Activated CD8-positive, alpha-beta memory T cell treated with anti-CD3 and anti-CD28 coated beads for 36 hours (primary cell): ENCODE measurements at regions not wholly inside any gene's neighbourhood (a gene's known extent, or its start where the extent isn't known, plus 50 kb on each side); places are given as distances from the start of the nearest gene placed in this dataset.

Experiments
- CTCF ChIA-PET: fragments of 350-600 bp; sonication (Branson Sonifier 250); formaldehyde crosslinking; loops from one replicate; lab custom pipeline; 2021; ENCODE audit warnings: antibody characterized with exemption; lab: Charles Lee
- POLR2A ChIA-PET: fragments of 350-600 bp; sonication (Branson Sonifier 250); formaldehyde crosslinking; loops from one replicate; lab custom pipeline; 2021; ENCODE audit warnings: antibody characterized with exemption; lab: Charles Lee

GRCh38 chr3:168459226-168459784 lies 363.6 kb upstream of the GOLIM4 start:
- CTCF ChIA-PET: no interaction called here

DNA sequence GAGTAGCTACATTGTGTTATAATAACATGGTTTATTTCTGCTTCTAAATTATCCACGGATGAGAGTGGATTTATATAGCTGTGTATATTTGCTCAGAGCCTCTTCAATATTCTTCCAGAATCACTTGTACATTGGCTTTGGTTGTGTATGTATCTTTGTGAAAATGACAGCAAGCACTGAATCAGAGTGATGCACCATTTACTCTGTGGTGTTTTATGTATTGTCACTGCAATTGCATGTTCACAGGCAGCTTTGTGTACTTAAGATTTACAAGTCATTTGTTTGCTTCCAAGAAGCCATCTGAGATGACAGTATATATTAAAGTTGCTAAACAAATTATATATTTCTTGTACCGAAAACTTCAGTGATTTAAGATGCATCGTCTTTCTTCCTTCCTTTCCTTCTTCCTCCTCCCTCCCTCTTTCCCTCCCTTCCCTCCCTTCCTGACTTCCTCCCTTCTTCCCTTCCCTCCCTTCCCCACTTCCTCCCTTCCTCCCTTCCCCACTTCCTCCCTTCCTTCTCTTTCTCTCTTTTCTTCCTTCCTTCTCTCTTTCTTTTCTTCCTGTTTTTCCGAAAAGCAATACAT lies 362.3 kb upstream of the GOLIM4 start:
- ChIA-PET CTCF (no interaction called here), POLR2A (no interaction called here)

More at GRCh38 chr3:168459226-168459784, 363.6 kb upstream of the GOLIM4 start:
- POLR2A ChIA-PET: no interaction called here

DNA sequence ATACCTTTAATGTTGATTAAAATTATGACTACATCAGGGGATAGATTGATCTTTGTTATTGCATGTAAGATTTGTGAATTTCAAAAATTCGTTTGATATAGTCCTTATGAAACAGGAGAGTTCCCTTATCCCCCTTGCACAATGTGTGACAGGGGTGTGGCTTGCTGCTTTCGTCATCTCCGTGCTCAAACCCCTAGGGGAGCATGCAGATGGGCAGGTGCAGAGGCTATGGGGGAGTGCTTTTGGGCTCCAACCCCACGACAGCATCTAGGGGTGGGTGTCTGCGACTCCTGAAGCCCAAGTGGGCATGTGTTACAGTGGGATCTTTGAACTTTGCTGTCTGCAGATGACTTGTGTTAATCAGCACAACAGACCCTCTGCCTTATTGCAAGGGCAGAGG lies 360.1 kb upstream of the GOLIM4 start:
- ChIA-PET POLR2A (no interaction called here), CTCF (no interaction called here)

DNA sequence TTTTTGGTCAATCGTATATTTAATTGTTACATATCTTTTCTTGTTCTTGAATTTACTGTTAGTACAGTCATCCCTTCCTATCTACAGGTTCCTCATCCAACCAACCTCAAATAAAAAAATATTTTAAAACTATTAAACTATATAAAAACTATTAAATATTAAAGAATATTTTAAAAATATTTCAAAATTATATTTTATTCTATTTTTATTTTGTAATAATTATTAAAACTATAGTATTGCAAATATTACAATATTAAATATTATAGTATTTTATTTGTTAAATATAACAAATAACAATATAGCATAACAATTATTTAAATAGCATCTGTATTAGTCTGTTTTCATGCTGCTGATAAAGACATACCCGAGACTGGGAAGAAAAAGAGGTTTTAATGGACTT lies 357.9 kb upstream of the GOLIM4 start:
- ChIA-PET POLR2A (no interaction called here), CTCF (no interaction called here)

GRCh38 chr3:168443965-168444364 lies 348.2 kb upstream of the GOLIM4 start:
- CTCF ChIA-PET: no interaction called here
- POLR2A ChIA-PET: no interaction called here

DNA sequence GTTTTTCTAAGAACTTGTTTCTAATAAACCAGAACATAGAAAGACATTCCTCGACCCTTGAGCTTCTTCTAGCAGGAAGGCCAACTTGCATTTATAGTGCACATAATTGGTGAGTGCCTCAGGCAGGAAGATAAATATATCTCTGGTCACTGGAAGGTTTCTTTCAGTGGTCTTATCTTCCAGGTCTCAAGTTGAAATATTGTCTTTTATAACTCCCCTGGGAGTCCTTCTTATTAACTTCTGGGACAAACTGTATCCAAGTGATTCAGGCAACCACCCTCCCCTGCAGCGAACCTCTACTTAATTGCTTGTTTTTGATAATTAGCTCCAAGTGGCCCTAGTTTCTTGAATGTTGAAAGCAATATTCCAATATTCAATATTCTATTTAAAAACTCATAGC lies 346.8 kb upstream of the GOLIM4 start:
- CTCF ChIA-PET: no interaction called here
- POLR2A ChIA-PET: no interaction called here

DNA sequence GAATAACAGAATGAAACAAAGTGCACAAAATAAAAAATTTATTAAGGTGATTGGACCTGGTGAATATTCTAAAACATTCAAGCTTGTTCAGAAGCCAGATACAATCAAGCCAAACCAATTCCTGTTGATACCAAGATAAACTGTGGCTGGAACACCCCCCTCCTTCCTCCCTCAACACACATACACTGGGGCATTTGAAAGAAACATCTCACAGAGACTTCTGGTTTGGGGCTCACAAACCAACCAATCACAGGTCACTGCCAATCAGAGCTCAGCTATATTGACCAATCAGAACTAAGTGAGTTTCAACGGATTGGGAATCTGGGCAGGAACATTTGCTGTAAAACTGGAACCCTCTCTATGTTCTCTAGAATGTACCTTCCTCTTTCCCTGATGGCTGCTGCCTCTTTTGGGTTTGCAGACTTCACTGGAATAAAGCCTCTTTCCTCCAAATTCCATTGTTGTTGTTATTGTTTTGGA lies 340.6 kb upstream of the GOLIM4 start:
- ChIA-PET CTCF (no interaction called here), POLR2A (no interaction called here)

DNA sequence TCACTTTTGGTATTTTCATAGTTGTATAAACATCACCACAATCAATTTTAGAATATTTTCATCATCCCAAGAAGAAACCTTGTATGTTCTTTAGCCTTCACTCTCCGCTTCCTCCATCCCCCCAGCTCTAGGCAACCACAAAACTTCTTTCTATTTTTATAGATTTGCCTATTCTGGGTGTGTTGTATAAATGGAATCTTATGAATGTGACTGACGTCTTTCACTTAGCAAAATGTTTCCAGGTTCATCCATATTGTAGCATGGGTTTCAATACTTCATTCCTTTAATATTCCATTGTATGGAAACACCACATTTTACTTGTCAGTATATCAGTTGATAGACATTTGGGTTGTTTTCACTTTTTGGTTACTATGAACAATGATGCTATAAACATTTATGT lies 335.8 kb upstream of the GOLIM4 start:
- CTCF ChIA-PET: no interaction called here
- POLR2A ChIA-PET: no interaction called here

DNA sequence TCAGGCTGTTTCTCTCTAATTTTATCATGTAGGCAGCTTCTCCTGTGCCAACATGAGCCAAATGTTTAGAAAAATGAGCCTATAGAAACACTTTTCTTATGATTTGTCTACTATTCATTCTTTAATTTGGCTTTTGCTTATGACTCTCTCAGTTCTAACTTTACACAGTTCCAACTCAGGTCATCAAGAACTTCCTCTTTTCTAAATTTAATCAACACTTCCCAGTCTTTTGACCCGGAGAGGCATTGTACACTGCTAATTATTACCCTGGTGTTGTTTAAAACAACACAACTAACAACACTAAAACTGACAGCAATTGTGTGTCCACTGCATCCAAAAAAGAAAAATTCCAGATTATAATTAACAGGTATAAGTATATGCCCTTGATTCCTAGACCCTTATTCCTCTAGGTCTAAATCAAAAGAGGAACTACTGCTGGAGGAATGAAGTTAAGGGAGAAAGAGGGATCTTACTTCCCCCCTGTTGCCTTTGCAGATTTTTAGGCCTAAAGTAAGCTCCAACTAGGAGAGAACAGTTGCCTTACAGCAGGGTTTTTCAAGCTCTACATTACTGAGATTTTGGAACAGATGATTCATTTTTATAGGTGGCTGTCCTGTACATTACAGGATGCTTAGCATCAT lies 332.2 kb upstream of the GOLIM4 start:
- ChIA-PET CTCF (no interaction called here), POLR2A (no interaction called here)

DNA sequence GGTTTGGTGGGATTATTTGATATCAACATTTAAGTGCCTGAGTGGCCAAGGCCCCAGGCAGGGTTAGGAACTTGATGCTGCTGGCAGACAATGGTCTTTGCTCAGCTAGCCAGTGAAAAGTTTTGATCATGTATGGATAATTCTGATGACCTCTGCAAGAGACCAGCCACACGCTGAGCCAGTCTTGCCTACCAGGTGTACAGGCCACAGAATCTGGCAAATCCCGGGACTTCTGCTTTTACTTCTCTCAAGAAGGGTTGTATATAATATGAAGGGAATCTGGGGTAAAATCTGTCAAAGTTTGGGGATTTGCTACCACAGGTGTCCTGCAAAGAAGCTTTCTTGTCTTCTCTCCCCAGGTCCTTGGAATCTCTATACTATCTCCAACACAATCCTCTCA lies 331.4 kb upstream of the GOLIM4 start:
- ChIA-PET CTCF (no interaction called here), POLR2A (no interaction called here)

DNA sequence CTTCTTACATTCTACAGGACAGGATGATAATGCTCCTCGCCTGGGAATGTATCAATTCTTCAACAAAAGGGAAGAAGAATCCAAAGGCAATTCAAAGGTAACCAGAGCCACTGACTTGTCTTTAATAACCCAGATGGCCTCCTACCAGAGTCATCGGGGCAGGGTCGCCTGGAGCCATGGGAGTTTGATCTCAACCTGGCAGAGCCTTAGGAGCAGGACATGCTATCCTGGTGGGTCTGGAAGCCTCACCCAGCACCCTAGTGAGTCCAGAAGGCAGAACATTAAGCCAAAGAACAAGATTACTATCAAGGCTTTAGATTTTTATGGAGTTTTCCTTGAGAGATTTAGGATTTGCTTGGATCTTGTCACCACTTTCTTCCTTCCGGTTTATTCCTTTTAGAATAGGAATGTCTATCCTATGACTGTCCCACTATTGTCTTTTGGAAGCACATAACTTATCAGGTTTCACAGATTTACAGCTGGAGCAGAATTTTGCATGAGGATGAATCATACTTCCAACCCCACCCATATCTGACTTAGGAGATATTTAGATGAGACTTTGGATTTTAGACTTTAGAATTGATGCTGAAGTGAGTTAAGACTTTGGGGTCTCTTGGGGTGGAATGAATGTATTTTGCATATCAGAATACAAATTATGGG lies 330.3 kb upstream of the GOLIM4 start:
- CTCF ChIA-PET: no interaction called here
- POLR2A ChIA-PET: no interaction called here

- ChIA-PET CTCF (no interaction called here), POLR2A (no interaction called here)
Measured at GRCh38 chr3:168424059-168424734, 328.5 kb upstream of the GOLIM4 start.

DNA sequence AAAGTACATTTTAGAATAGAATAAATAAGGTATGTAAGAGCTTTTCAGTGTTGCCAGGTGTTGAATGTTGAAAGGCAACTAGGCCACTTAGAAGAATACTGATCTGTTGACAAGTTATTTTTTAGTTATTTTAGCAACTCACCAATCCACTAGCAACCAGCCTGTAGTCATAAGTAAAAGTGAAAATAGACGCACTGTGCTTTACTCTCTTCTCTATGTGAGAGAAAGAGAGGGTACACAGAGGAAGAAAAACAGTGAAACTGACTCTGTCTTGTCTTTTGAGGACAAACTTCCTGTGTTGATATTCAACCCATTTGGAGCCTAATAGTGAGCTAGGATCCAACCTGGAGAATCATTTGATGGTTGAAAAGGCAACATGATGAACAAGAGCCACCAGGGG lies 327.1 kb upstream of the GOLIM4 start:
- ChIA-PET CTCF (no interaction called here), POLR2A (no interaction called here)

DNA sequence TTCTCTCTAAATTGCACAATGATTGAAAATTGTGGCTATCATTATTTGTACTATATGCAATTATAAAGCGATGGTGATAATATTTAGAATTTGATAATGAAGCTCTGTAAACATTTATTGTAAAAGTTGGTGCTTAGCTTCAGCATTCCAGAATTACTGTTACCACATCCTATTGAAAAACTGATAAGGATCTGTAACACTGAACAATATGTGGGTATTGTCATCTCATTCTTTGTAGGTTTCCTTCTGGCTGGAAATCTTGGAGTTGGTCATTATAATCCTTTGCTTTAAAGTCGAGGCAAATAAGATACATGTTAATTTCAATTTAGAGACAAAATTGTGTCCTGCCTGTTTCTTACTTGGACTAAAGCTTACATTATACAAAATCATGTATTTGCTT lies 323.4 kb upstream of the GOLIM4 start:
- CTCF ChIA-PET: no interaction called here
- POLR2A ChIA-PET: no interaction called here

- CTCF ChIA-PET: no interaction called here
- POLR2A ChIA-PET: no interaction called here
Measured at GRCh38 chr3:168417016-168417415, 321.3 kb upstream of the GOLIM4 start.

DNA sequence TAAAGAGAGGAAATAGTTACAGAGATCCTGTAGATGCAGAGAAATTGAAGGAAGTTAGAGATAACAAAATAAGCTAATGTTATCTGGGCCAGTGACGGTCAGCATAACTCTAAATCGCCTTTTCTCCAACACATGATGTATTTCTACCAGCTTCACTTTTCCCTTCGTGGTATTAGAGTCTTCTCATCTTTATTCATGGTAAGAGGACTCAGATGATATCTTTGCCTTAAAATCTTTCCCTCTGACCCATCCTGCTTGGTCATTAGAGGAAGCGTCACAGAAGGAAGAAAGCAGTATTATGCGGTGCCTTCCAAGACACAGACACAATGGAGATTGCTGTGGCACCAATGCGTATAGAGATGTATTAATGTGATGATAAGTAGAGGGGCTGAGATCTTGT lies 320.7 kb upstream of the GOLIM4 start:
- ChIA-PET POLR2A (no interaction called here), CTCF (no interaction called here)

DNA sequence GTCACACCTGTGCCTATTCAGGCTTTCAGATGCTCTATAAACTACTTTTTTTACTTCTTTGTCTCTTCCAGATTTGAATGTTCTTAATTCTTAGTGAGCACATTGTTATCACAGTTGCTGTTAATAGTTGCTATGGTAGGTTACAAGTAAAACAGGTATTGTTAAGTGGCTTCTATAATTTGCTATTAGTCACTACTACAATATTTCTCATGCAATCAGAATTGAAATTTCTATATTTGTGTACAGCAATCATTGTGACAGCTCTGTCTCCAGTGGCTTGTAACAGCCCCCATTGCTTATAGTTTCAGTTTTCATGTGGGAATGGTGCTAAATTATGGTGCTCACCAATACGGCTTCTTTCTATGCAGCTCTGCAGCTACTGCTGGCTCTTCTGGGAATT lies 318.4 kb upstream of the GOLIM4 start:
- ChIA-PET POLR2A (no interaction called here), CTCF (no interaction called here)

DNA sequence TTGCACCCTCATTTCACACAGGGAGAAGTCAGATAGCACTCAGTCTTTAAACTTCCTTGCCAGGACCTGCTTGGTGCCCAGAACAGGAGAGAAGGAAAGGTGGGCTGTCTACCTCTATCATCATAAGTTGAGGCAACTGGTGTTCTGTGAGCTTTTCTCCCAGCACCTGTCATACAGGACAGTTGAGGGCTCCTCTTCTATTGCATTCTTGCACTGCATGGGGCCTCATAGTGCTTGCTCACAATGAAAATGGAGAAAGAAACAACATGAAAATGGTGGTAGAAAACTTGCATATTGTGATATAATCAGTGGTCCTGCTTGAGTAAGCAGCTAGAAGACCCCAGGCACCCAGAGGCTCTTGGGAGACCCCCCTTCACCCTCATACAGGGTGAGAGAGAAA lies 311.7 kb upstream of the GOLIM4 start:
- ChIA-PET CTCF (no interaction called here), POLR2A (no interaction called here)

GRCh38 chr3:168405288-168405687 lies 309.6 kb upstream of the GOLIM4 start:
- ChIA-PET CTCF (no interaction called here), POLR2A (no interaction called here)

DNA sequence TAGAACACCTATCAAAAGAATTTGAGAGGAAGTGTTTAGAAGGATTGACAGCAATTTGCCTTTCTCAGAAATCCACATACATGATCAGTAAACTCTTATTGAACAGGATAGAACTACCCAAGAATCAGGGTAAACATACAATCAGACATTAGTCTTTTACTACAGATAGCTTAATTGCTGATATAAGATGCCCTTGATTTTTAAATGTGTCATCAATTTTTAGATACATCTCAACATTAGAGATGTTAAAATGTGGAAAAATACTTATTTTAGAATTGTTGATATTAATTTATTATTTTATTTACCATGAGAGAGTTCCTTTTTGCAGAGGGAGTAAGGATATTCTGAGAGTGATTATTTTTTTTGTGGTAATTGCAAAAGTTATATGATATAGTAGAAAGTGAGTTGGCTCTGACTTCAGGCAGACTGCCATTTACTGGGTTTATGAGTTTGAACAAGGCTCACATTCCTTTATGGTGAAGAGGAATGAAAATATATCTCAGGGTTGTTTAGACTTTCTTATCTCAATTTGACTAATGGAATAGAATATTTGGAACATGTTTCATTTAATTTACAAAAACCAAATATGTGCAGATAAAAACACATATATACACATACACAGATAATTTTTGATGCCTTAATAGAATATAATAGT lies 302.8 kb upstream of the GOLIM4 start:
- ChIA-PET CTCF (no interaction called here), POLR2A (no interaction called here)
